Progenitor cell of endocrine pancreas (in vitro differentiated cells): ENCODE measurements at regions not wholly inside any gene's neighbourhood (a gene's known extent, or its start where the extent isn't known, plus 50 kb on each side); places are given as distances from the start of the nearest gene placed in this dataset.
"Not testable (repeated sequence)": the region's sequence is repeated elsewhere in the genome, so short reads cannot be mapped to it uniquely, and the experiment has no call there.

Source experiments
- DNase-seq: peaks from one replicate; pipeline ENCODE4 v3.0.0; 2021; ENCODE audit warnings: low spot score; ENCODE audit not compliant: unreplicated experiment
- H3K27ac Mint-ChIP-seq: 2 replicates; pipeline ENCODE4 v1.8.0; 2021; ENCODE audit warnings: mild to moderate bottlenecking, moderate library complexity, mixed read lengths
- H3K27me3 Mint-ChIP-seq: 2 replicates; pipeline ENCODE4 v1.8.0; 2021; ENCODE audit warnings: mixed read lengths
- H3K36me3 Mint-ChIP-seq: 2 replicates; pipeline ENCODE4 v1.8.0; 2022; ENCODE audit warnings: mixed read lengths; ENCODE audit not compliant: insufficient read depth
- H3K4me1 Mint-ChIP-seq: 2 replicates; pipeline ENCODE4 v1.8.0; 2021; ENCODE audit warnings: low read depth, mixed read lengths
- H3K4me3 Mint-ChIP-seq: 2 replicates; pipeline ENCODE4 v1.8.0; 2021; ENCODE audit warnings: low read depth, mild to moderate bottlenecking, moderate library complexity, mixed read lengths
- H3K9me3 Mint-ChIP-seq: 2 replicates; pipeline ENCODE4 v1.8.0; 2021; ENCODE audit warnings: low read depth, mixed read lengths
- TF ChIP-seq, protein P1 (sequence below): fragments of 200-600 bp; sonication (generic); IDR thresholded peaks from one replicate; pipeline ENCODE4 v1.5.0; 2021; ENCODE audit warnings: antibody characterized with exemption, mild to moderate bottlenecking; ENCODE audit not compliant: unreplicated experiment

DNA sequence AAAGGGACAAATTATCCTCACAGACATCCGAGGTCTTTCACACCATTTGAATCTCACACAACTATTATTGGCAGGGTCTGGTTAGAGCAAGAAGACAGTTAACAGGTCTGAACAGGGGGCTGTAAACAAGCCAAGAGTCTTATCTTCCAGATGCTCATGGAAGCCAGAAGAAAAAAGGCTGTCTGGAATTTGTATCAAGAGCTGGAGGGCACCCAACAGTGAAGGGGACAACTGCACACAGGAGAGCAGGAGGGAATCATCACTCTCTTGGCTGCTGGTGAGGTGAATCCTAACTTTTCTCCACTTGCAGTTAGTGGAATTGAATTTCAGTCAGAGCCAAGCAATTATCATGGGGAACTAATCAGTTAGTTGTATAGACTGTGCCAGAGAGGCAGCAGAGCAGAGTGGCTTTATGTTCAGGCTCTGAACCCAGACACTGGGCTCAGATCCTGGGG is 880.2 kb upstream of the AUTS2 start:
- Mint-ChIP-seq H3K27me3 (peaks cover 21% of the 10 kb centered on the region), H3K4me1 (peaks cover 1% of the 10 kb centered on the region), H3K27ac (no peak overlapping the region), H3K4me3 (no peak overlapping the region), H3K36me3 (no peaks in the 10 kb centered on the region), H3K9me3 (no peaks in the 10 kb centered on the region)
- TF ChIP-seq, protein P1, sequence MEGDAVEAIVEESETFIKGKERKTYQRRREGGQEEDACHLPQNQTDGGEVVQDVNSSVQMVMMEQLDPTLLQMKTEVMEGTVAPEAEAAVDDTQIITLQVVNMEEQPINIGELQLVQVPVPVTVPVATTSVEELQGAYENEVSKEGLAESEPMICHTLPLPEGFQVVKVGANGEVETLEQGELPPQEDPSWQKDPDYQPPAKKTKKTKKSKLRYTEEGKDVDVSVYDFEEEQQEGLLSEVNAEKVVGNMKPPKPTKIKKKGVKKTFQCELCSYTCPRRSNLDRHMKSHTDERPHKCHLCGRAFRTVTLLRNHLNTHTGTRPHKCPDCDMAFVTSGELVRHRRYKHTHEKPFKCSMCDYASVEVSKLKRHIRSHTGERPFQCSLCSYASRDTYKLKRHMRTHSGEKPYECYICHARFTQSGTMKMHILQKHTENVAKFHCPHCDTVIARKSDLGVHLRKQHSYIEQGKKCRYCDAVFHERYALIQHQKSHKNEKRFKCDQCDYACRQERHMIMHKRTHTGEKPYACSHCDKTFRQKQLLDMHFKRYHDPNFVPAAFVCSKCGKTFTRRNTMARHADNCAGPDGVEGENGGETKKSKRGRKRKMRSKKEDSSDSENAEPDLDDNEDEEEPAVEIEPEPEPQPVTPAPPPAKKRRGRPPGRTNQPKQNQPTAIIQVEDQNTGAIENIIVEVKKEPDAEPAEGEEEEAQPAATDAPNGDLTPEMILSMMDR = no peak
- no peak for DNase-seq

DNA sequence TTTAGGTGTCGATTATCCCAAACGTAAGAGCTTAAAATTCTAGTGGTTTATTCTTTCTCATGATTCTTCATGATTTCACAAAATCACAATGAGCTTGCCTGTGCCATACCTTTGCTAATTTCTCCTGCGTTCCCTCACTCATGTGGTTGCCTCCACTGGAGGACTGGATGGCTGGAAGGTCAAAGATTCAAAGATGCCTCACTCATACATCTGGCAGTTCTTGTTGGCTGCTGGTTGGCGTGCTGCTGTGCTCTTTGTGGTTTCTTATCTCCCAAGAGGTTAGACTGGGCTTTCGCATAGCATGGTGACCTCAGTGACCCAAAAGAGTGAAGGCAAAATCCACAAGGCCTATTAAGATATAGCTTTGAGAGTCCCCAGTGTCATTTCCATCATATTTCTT is 877.6 kb upstream of the AUTS2 start:
- DNase-seq = no peak
- no peak overlapping the region for H3K4me3 Mint-ChIP-seq

DNA sequence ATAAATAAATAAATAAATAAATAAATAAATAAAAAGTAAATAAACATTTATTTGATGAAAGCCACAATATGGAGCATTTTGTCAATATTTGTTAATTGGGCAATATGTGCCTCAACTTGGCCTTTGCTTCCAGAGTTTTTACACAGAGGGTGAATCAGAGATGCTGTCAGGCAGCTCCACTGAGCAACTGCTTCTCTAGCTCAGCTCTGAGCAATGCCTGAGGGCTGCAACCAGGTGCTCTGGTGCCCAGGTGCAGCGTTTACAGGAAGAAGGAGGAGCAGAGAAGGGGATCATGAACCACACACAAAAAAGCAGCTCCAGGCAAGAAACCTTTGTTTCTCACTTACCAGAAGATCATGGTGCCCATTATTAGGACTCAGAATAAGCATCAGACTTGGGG is 876.2 kb upstream of the AUTS2 start:
- Mint-ChIP-seq H3K4me1 (no peaks in the 10 kb centered on the region), H3K4me3 (no peak overlapping the region)
- TF ChIP-seq, protein P1 = no peak

More for the DNA sequence above, 877.6 kb upstream of the AUTS2 start:
- H3K36me3 Mint-ChIP-seq = no peaks in the 10 kb centered on the region
- H3K4me1 Mint-ChIP-seq = no peaks in the 10 kb centered on the region
- H3K27ac Mint-ChIP-seq = no peak overlapping the region
- TF ChIP-seq, protein P1 = no peak
- H3K9me3 Mint-ChIP-seq = no peaks in the 10 kb centered on the region
- H3K27me3 Mint-ChIP-seq = peaks cover 6% of the 10 kb centered on the region

DNA sequence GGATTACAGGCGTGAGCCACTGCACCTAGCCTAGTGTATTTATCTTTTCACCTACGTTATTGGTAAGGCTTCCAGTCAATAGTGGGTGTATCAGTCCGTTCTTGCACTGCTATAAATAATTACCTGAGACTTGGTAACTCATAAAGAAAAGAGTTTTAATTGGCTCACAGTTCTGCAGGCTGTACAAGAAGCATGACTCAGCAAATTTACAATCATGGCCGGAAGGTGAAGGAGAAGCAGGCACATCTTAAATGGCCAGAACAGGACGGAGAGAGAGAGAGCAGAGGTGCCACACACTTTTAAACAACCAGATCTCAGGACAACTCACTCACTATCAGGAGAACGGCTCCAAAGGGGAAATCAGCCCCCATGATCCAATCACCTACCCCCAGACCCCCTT is 873.3 kb upstream of the AUTS2 start:
- H3K27me3 Mint-ChIP-seq = peaks cover 15% of the 10 kb centered on the region
- H3K4me1 Mint-ChIP-seq = peaks cover 3% of the 10 kb centered on the region
- H3K36me3 Mint-ChIP-seq = no peaks in the 10 kb centered on the region
- no peak overlapping the region for H3K27ac Mint-ChIP-seq
- TF ChIP-seq, protein P1 = no peak
- DNase-seq = no peak
- no peaks in the 10 kb centered on the region for H3K9me3 Mint-ChIP-seq
- no peak overlapping the region for H3K4me3 Mint-ChIP-seq

More for the DNA sequence above, 876.2 kb upstream of the AUTS2 start:
- DNase-seq = no peak
- H3K36me3 Mint-ChIP-seq = no peaks in the 10 kb centered on the region
- H3K9me3 Mint-ChIP-seq = no peaks in the 10 kb centered on the region
- H3K27me3 Mint-ChIP-seq = peaks cover 8% of the 10 kb centered on the region
- H3K27ac Mint-ChIP-seq = no peak overlapping the region

DNA sequence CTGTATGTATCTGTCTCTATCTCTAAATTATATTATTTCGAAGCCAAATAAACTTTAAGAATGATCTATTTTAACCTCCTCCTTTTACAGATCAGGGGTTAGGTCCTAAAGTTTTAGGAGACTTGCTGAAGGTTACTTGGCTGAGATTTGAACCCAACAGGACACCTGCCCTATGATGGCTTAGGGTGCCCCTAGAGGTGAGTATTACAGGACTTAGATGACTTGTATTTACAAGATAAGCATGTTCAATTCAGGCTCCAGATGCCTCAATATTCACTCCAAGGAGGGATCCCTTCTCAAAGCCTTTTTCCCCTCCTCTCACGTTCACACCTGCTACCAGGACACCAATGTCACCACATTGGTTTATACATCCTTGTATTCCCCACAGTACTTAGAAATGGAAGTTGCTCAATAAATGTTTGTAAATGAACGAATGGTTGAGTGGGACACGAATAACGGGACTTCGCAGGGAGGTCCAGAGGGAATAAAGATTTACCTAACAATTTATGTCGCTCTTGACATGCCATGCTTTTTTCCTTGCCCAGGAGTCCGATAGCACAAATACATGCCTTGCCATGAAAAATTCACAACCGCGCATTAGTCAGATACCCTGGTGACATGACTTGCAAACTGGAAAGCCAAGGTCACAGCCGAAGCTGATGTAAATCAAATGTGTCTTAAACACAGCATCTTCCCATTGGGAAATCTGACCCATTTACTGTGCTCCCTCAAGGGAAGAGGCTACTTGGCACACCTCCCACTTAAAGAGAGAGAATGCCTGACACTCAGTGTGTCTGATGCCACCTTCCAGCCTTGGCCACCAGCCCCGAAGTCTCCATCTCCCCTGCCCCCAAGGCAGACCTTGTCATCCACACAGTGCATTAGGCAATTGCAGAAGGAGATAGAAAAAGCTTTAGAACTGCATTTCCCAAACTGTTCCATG is 872.2 kb upstream of the AUTS2 start:
- H3K27ac Mint-ChIP-seq = no peak overlapping the region
- TF ChIP-seq, protein P1 = no peak
- H3K4me1 Mint-ChIP-seq = peaks cover 11% of the 10 kb centered on the region
- H3K4me3 Mint-ChIP-seq = no peak overlapping the region
- DNase-seq = no peak
- peaks cover 15% of the 10 kb centered on the region for H3K27me3 Mint-ChIP-seq
- no peaks in the 10 kb centered on the region for H3K9me3 Mint-ChIP-seq
- H3K36me3 Mint-ChIP-seq = no peaks in the 10 kb centered on the region

DNA sequence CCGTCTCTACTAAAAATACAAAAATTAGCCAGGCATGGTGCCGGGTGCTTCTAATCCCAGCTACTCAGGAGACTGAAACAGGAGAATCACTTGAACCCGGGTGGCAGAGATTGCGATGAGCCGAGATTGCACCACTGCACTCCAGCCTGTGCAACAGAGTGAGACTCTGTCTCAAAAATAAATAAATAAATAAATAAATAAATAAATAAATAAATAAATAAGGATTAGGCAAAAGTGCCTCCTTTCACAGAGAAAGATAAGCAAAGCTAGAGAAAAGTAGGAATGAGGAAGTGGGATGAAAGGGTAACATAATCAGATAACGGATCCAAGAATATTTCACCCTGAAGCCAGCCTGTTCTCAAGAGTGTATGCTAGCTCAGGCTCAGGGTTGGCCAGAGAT is 869.6 kb upstream of the AUTS2 start:
- not testable (repeated sequence) for H3K27ac Mint-ChIP-seq, H3K4me3 Mint-ChIP-seq, H3K9me3 Mint-ChIP-seq, H3K36me3 Mint-ChIP-seq, DNase-seq
- Mint-ChIP-seq H3K4me1 (peaks cover 14% of the 10 kb centered on the region), H3K27me3 (peaks cover 22% of the 10 kb centered on the region)
